Mammary epithelial cell (primary cell): ENCODE measurements at regions not wholly inside any gene's neighbourhood (a gene's known extent, or its start where the extent isn't known, plus 50 kb on each side); places are given as distances from the start of the nearest gene placed in this dataset.

Experiments used
- CTCF ChIP-seq, 2 donors: IDR thresholded peaks in 1 of 2; conservative IDR thresholded peaks in 1 of 2; 2 replicates each; pipeline ENCODE4 v1.5.1; 2011 to 2012; ENCODE audit warnings: inconsistent platforms in 2 of 2, low read length in 2 of 2, mild to moderate bottlenecking in 2 of 2, control low read depth in 1 of 2, low read depth in 1 of 2; ENCODE audit not compliant: insufficient read depth in 1 of 2; ENCODE audit errors: extremely low read depth in 1 of 2
- EZH2 ChIP-seq: IDR thresholded peaks from 2 replicates; pipeline ENCODE4 v1.6.1; 2012; ENCODE audit warnings: low read length, inconsistent platforms, borderline replicate concordance

- TF ChIP-seq CTCF (conservative IDR thresholded peaks at IDR 0.05 in 1 of 2, IDR thresholded peaks at IDR 0.05 in 1 of 2; ENCODE audit: extremely low read depth in 1 of 2, insufficient read depth in 1 of 2, low read depth in 1 of 2, low read length in 2 of 2) (no peak), EZH2 (no peak)
Observed at GRCh38 chr10:31099664-31100063, 68.0 kb upstream of the ZNF438 start.
